HG02870 (cell line): ENCODE measurements at regions not wholly inside any gene's neighbourhood (a gene's known extent, or its start where the extent isn't known, plus 50 kb on each side); places are given as distances from the start of the nearest gene placed in this dataset.

Experiments used
- ATAC-seq: cut with Tn5 transposase; IDR thresholded peaks from one replicate; pipeline ENCODE4 v1.9.1; 2021; ENCODE audit warnings: mild to moderate bottlenecking, moderate library complexity; ENCODE audit not compliant: unreplicated experiment

DNA sequence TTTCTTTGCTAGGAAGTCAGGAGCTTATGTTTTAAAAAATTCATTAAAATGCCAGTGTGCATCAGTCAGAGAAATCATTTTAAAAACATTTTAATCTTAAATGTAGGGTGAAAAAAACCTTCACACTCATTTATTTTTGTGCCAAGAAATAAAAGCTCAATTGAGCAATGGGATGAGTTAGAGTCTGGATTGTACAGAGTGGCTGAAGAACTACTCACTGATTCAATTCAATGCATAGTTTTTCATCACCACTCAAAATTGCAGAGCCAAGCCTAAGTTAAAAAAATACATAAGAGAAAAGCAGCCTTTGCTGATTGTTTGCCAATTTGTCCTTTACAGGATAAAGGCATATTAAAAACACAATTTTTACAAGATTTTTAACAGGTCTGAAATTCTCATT, 168.2 kb upstream of the DMRTA1 start:
- ATAC-seq: no peak

- ATAC-seq: no peak
Measured at GRCh38 chr9:22279636-22280035, 167.0 kb upstream of the DMRTA1 start.

DNA sequence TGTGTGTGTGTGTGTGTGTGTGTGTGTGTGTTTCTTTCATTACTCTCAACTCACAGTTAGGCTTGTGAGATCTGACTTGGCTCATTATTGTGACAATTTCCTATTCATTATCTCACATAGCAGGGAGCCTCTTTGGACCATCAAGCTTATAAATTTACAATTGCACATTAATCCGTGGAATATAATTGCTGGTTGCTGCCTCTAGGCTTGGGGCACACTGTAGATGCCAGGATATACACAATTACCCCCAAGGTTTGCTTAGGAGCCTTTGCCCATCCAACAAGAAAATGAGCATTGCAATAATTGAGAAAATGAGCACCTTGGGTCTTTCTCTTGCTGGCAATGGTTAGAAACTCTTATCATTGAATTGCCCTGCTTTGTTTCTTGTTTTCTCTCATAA, 161.6 kb upstream of the DMRTA1 start:
- no peak for ATAC-seq

DNA sequence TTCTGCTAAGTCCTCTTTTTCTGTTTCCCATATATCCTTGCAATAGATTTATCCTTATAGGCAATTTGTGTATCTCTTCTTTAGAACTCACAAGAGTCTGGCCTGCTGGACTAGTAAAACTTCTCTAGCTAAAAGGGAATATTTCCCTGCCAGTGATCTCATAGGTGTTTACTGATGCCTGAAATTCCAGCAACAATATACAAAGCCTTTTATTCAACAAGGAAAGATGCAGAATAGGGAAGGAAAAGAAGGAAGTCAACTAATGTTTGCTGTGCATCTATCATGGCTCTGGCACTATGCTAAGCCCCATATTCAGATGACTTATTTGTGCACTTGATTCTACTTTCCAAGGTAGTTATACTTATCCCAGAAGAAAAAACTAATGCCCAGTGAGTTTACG, 160.0 kb upstream of the DMRTA1 start:
- ATAC-seq: no peak

DNA sequence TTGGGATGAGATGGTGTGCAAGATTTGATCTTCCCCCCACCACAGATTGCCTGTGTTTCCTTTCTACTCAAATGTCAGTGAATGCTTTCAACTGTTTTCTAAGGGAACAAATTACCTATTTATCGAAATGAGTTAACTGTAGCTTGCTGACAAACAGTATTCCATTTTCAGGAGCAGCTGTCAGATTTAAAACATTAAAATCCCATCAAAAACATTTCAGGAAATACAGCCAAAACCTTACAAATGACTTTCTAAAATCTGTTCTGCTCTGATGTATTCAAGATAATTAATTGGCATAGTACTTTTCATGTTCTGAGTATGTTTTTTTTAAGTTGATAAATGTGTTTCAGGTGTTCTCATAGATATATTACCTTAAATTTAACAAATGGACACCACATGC, 158.0 kb upstream of the DMRTA1 start:
- no peak for ATAC-seq

- no peak for ATAC-seq
Measured at GRCh38 chr9:22307013-22307711, 139.5 kb upstream of the DMRTA1 start.

DNA sequence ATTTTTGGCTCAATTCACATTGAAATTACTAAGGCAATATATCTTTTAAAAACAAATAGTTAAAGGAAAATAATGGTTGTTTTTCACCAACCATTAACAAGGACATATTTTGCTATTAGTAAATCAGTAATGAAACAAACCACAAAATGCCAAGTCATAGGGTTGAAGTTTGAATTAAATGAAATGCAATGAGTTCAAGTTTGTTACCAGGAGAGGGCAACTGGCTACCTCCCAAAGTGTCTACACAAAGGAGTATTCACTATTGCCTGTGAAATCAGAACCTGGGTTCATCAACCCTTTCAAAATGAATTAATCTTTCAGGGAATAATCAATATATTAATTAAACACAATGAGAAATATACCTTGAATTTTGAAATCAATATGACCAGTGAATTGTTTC, 138.4 kb upstream of the DMRTA1 start:
- ATAC-seq: no peak

- ATAC-seq: no peak
Measured at GRCh38 chr9:22316645-22317044, 130.0 kb upstream of the DMRTA1 start.

- no peak for ATAC-seq
Measured at GRCh38 chr9:22331533-22331932, 115.1 kb upstream of the DMRTA1 start.

DNA sequence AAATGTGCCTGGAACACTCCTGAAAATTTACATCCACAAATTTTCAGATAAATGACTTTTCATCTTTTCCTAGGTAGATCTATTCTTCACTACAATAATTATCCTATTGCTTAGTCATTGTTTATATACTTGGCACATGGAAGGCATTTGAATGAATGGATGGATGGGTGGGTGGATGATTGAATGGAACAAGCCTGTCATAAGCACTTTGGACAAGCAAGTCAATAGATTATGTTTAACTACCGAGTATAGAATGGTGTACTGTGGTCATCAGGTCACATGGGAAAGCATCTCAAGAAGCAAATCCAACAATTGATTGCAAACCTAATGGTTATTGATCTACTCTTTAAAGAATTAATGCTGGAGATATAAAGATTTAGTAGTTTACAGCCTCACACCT, 114.4 kb upstream of the DMRTA1 start:
- no peak for ATAC-seq

- no peak for ATAC-seq
Measured at GRCh38 chr9:22337261-22337660, 109.4 kb upstream of the DMRTA1 start.

DNA sequence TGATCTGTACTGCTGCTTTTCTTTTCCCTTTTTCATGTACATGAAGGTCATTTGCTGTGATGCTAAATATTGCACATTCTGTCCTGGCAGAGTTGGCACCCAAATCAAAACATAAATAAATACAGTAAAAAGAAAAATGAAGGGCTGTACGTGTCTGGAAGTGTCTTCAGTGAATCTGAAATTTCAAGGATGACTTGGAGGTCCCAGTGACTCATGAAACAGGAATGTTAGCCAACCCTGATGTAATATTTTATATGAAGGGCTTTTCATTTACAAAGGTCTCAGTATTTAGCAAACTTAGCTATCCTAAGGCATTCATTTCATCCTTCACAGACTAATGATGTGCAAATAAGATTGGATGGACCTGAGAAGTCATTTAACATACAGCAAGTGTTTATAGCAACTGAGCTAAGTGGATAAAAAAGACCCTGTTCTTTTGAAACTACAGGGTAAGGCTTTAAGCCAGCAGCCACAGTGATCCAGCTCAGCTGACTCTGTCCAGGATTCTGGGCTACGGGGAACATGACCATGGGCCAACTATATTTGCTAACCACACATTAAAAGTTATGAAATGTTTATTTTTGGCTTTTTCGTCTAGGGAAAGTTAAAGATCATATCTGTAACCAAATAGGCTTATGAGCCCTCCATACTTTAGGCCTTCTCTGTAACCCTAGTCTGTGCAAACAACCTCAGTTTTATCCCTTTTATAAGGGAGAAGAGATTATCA, 104.0 kb upstream of the DMRTA1 start:
- no peak for ATAC-seq

DNA sequence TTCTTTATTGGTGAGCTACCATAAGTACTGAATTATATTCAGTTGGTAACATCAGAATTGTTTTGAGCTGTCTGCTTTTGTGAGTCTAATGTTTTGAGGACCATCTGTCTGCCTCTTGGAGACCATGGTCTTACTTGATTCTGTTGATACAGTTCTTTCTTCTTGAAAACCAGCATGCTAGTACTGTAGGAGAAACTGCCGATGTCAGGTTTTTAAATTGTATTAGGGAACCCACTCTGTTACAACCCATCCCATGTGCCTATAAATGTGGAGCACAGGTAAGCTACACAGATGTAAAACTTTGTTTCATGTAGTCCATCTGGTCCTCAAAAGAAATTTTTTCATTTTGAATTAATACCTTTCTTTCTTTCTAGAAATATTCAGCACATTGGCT, 103.4 kb upstream of the DMRTA1 start:
- ATAC-seq: no peak

- ATAC-seq: no peak
Measured at GRCh38 chr9:22354699-22355384, 91.8 kb upstream of the DMRTA1 start.

DNA sequence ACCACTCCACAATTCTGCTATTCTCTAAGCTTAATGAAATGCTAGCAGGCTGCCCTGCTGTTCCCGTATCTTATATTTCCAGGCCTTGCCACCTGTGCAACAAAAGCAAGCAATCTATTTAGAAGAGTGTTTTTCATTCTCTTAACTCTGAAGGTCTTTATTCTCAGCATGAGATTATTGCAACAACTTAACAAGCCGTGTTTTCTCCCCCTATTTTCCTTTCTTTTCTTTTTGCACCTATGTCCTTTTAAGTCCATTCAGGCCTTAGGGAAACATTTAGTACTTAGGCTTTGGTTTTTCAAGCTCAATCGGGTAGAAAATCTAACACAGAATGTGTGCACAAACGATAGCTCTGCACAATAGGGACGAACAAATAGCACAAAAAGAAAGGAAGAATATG, 89.6 kb upstream of the DMRTA1 start:
- ATAC-seq: no peak

- no peak for ATAC-seq
Measured at GRCh38 chr9:22363421-22363887, 83.2 kb upstream of the DMRTA1 start.

DNA sequence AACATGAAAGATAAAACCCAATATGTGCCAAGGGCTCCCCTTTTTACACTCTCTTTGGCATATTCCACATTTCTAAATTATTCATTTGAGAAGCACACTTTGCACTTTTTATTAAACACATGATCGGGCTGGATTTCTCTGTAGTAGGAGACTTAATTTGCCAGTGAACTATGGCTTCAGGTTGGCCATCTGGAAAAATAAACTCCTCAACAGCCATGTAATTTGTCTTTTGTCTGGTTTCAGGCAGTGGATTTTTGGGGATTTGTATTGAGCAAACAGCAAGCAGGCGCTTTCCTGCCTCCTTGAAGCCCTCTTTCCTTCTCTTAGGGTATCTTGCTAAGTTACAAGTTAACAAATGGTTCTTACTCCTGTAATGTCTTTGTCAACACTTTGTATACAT, 73.0 kb upstream of the DMRTA1 start:
- no peak for ATAC-seq

GRCh38 chr9:22374051-22374450, 72.6 kb upstream of the DMRTA1 start:
- no peak for ATAC-seq

DNA sequence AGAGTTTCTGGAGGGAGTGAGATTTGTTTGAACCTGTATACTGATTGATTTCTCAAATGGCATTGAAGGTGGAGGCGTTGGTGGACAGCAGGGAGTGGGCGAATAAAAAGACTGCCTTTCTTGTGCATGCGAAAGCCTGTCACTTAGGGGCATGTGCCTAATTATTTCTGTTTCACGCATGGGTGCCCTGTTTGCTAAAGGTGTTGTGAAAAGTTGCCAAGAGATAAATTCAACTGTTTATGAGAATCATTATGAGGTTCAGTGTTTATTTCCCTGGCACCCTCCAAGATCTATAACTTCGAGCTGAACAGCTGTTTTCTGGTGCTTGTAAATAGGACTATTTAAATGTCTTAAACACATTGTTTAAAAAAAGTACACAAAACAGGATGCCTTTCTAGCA, 67.4 kb upstream of the DMRTA1 start:
- no peak for ATAC-seq

DNA sequence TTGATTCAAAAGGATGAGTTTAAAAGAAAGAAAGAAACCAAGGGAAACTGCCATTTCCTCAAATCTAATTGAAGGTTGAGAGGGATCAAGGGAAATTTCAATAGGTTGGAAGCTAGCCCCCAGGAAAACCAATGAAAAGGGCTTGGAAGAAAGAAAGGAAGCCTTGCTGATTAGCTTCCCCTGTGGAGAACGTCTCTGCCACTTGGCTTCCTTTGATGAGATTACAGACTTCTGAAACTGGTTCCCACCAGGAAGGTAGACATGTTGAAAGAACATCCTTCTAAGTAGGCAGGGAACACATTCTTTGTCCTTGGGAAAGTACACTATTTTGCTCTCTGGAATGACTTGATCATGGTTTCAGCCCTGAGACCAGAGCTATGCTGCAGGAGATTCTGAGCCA, 65.5 kb upstream of the DMRTA1 start:
- no peak for ATAC-seq

DNA sequence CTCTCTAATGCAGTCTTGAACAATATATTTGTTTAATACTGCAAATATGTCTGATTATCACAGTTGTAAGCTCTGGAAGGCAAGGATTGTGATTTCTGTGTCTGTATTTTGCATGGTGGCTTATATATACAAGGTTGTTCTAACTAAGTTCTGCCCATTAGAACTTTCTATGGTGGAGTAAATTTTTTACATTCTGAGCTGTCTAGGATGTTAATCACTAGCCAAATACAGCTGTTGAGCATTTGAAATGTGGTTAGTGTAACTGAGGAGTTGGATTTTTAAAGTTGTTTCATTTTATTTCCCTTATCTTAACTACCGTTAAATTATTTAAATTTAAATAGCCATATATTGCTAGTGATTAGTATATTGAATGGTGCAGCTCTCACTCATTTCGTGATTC, 64.3 kb upstream of the DMRTA1 start:
- no peak for ATAC-seq

DNA sequence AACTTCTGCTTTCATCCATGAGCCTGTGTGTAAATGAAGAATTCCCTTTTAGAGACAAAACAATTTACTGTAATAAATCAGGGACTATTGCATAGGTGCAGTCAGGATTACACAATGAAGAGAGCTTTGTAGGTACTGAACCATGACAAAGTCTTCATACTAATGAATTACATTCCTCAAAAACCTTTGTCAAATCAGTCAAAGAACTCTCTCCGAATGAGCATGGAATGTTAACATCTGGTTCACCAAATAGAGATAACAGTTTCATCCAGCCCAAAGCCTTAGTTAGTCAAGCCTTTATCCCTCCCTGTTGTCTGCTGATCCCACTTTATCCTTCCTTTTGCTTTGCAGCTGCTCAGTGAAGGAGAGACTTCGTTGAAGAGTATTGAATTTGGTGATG, 62.9 kb upstream of the DMRTA1 start:
- ATAC-seq: no peak
